ENCODE measurements at regions not wholly inside any gene's neighbourhood (a gene's known extent, or its start where the extent isn't known, plus 50 kb on each side); places are given as distances from the start of the nearest gene placed in this dataset.

DNA sequence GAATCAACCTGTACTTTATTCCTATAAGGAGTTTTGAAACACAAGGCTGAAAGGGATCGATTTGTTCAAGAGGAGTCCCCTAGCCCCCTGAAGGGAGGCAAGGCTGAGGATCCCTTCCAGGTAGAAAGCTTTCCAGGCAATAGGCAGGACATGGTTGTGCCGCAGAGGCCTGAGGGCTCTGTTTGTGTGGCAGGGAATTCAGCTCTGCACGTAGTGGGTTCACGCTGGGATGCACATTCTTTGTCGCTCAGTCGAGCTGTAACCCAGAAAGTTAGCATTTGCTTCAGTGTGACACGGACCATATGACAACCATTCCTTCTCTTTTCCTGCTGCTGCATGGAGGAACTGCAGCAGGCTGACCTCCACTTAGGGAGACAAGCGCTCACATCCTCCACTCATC, 65.6 kb upstream of the TRIO start:
- Histone ChIP-seq H3K9me3 (ENCODE audit: control insufficient read depth in 4 of 4, low read length in 3 of 4) (no peaks in the 10 kb centered on the region), H3K9ac (ENCODE audit: low read depth in 1 of 2, low read length in 2 of 2) (no peak overlapping the region), H3K4me3 (ENCODE audit: low read depth in 1 of 3, low read length in 3 of 3) (no peak overlapping the region), H3K4me1 (ENCODE audit: control insufficient read depth in 4 of 4, insufficient read depth in 4 of 4, low read length in 3 of 4) (no peaks in the 10 kb centered on the region), H3K36me3 (ENCODE audit: control insufficient read depth in 4 of 4, insufficient read depth in 3 of 4, low read depth in 1 of 4, low read length in 3 of 4) (no peaks in the 10 kb centered on the region), H3K27ac (ENCODE audit: low read depth in 1 of 2, low read length in 2 of 2) (no peak overlapping the region), H3K27me3 (ENCODE audit: control insufficient read depth in 4 of 4, insufficient read depth in 4 of 4, low read length in 3 of 4) (no peaks in the 10 kb centered on the region)
- TF ChIP-seq, protein P1, sequence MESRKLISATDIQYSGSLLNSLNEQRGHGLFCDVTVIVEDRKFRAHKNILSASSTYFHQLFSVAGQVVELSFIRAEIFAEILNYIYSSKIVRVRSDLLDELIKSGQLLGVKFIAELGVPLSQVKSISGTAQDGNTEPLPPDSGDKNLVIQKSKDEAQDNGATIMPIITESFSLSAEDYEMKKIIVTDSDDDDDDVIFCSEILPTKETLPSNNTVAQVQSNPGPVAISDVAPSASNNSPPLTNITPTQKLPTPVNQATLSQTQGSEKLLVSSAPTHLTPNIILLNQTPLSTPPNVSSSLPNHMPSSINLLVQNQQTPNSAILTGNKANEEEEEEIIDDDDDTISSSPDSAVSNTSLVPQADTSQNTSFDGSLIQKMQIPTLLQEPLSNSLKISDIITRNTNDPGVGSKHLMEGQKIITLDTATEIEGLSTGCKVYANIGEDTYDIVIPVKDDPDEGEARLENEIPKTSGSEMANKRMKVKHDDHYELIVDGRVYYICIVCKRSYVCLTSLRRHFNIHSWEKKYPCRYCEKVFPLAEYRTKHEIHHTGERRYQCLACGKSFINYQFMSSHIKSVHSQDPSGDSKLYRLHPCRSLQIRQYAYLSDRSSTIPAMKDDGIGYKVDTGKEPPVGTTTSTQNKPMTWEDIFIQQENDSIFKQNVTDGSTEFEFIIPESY (IDR thresholded peaks at IDR 0.05): no peak
- TF ChIP-seq HNF4G (IDR thresholded peaks at IDR 0.05) (no peak), GABPA (IDR thresholded peaks at IDR 0.05 in 1 of 2, conservative IDR thresholded peaks at IDR 0.05 in 1 of 2) (no peak), SP1 (IDR thresholded peaks at IDR 0.05) (no peak), FOXA2 (IDR thresholded peaks at IDR 0.05) (no peak), YY1 (IDR thresholded peaks at IDR 0.05) (no peak), JUND (IDR thresholded peaks at IDR 0.05) (no peak), HNF4A (conservative IDR thresholded peaks at IDR 0.05) (no peak), TAF1 (conservative IDR thresholded peaks at IDR 0.05) (no peak), FOXA1 (IDR thresholded peaks at IDR 0.05) (no peak), EGR1 (IDR thresholded peaks at IDR 0.05; ENCODE audit: low read depth in 2 of 2) (no peak)
- TF ChIP-seq, protein P2, sequence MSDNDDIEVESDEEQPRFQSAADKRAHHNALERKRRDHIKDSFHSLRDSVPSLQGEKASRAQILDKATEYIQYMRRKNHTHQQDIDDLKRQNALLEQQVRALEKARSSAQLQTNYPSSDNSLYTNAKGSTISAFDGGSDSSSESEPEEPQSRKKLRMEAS (IDR thresholded peaks at IDR 0.05): no peak
- TF ChIP-seq, protein P3, sequence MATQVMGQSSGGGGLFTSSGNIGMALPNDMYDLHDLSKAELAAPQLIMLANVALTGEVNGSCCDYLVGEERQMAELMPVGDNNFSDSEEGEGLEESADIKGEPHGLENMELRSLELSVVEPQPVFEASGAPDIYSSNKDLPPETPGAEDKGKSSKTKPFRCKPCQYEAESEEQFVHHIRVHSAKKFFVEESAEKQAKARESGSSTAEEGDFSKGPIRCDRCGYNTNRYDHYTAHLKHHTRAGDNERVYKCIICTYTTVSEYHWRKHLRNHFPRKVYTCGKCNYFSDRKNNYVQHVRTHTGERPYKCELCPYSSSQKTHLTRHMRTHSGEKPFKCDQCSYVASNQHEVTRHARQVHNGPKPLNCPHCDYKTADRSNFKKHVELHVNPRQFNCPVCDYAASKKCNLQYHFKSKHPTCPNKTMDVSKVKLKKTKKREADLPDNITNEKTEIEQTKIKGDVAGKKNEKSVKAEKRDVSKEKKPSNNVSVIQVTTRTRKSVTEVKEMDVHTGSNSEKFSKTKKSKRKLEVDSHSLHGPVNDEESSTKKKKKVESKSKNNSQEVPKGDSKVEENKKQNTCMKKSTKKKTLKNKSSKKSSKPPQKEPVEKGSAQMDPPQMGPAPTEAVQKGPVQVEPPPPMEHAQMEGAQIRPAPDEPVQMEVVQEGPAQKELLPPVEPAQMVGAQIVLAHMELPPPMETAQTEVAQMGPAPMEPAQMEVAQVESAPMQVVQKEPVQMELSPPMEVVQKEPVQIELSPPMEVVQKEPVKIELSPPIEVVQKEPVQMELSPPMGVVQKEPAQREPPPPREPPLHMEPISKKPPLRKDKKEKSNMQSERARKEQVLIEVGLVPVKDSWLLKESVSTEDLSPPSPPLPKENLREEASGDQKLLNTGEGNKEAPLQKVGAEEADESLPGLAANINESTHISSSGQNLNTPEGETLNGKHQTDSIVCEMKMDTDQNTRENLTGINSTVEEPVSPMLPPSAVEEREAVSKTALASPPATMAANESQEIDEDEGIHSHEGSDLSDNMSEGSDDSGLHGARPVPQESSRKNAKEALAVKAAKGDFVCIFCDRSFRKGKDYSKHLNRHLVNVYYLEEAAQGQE (IDR thresholded peaks at IDR 0.05): no peak
- TF ChIP-seq, protein P4, sequence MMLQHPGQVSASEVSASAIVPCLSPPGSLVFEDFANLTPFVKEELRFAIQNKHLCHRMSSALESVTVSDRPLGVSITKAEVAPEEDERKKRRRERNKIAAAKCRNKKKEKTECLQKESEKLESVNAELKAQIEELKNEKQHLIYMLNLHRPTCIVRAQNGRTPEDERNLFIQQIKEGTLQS (IDR thresholded peaks at IDR 0.05): no peak
- TF ChIP-seq, protein P5, sequence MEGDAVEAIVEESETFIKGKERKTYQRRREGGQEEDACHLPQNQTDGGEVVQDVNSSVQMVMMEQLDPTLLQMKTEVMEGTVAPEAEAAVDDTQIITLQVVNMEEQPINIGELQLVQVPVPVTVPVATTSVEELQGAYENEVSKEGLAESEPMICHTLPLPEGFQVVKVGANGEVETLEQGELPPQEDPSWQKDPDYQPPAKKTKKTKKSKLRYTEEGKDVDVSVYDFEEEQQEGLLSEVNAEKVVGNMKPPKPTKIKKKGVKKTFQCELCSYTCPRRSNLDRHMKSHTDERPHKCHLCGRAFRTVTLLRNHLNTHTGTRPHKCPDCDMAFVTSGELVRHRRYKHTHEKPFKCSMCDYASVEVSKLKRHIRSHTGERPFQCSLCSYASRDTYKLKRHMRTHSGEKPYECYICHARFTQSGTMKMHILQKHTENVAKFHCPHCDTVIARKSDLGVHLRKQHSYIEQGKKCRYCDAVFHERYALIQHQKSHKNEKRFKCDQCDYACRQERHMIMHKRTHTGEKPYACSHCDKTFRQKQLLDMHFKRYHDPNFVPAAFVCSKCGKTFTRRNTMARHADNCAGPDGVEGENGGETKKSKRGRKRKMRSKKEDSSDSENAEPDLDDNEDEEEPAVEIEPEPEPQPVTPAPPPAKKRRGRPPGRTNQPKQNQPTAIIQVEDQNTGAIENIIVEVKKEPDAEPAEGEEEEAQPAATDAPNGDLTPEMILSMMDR (IDR thresholded peaks at IDR 0.05; ENCODE audit: low read depth, low read length, missing input control): no peak
- 91% methylated on average over 8 of the region's 8 CpGs for WGBS
- DNase-seq (ENCODE audit: low spot score): no peak

DNA sequence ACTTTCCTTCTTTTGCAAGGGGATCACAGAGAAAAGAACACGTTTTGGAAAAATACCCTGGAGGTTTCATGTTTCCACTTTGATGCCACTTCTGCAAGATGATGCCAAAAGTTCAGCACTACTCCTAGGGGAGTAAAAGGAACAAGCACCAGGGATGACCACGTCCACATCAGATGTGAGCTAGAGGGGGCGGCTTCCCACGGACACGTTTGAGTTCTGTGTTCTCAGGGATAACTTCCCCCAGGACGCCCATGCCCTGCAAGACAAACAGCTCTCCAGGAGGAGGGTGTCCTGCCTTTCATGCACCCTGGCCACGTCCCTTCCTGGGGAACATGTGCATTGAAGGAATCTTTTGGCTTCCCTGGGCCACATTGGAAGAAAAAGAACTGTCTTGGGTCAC, 66.6 kb upstream of the TRIO start:
- WGBS: 73% methylated on average over 7 of the region's 7 CpGs
- no peak for DNase-seq (ENCODE audit: low spot score)
- TF ChIP-seq, protein P1 (IDR thresholded peaks at IDR 0.05): no peak
- TF ChIP-seq YY1 (IDR thresholded peaks at IDR 0.05) (no peak), FOXA2 (IDR thresholded peaks at IDR 0.05) (no peak)
- TF ChIP-seq, protein P4 (IDR thresholded peaks at IDR 0.05): no peak
- TF ChIP-seq, protein P2 (IDR thresholded peaks at IDR 0.05): no peak
- TF ChIP-seq, protein P3 (IDR thresholded peaks at IDR 0.05): no peak

More for the DNA sequence above, 66.6 kb upstream of the TRIO start:
- no peaks in the 10 kb centered on the region for H3K9me3 ChIP-seq (ENCODE audit: control insufficient read depth in 4 of 4, low read length in 3 of 4)
- no peak overlapping the region for H3K9ac ChIP-seq (ENCODE audit: low read depth in 1 of 2, low read length in 2 of 2)
- no peaks in the 10 kb centered on the region for H3K36me3 ChIP-seq (ENCODE audit: control insufficient read depth in 4 of 4, insufficient read depth in 3 of 4, low read depth in 1 of 4, low read length in 3 of 4)
- no peak overlapping the region for H3K27ac ChIP-seq (ENCODE audit: low read depth in 1 of 2, low read length in 2 of 2)
- H3K27me3 ChIP-seq (ENCODE audit: control insufficient read depth in 4 of 4, insufficient read depth in 4 of 4, low read length in 3 of 4): no peaks in the 10 kb centered on the region
- H3K4me1 ChIP-seq (ENCODE audit: control insufficient read depth in 4 of 4, insufficient read depth in 4 of 4, low read length in 3 of 4): no peaks in the 10 kb centered on the region
- no peak overlapping the region for H3K4me3 ChIP-seq (ENCODE audit: low read depth in 1 of 3, low read length in 3 of 3)
